Suprapubic skin (tissue), 4 donors: ENCODE measurements at regions not wholly inside any gene's neighbourhood (a gene's known extent, or its start where the extent isn't known, plus 50 kb on each side); places are given as distances from the start of the nearest gene placed in this dataset.
"Not testable (repeated sequence)": the region's sequence is repeated elsewhere in the genome, so short reads cannot be mapped to it uniquely, and the experiment has no call there.

Experiments used
- DNase-seq, 2 donors: peaks; one replicate each; pipeline ENCODE4 v3.0.0-alpha.2; 2019; ENCODE audit warnings: low spot score in 2 of 2
- H3K27ac ChIP-seq: fragments of 200-600 bp; sonication (generic); one replicate; pipeline ENCODE4 v1.5.1; 2019
- H3K27me3 ChIP-seq: fragments of 200-600 bp; sonication (generic); one replicate; pipeline ENCODE4 v1.5.1; 2019
- H3K36me3 ChIP-seq: fragments of 200-600 bp; sonication (generic); one replicate; pipeline ENCODE4 v1.5.1; 2019
- H3K4me1 ChIP-seq: fragments of 200-600 bp; sonication (generic); one replicate; pipeline ENCODE4 v1.5.1; 2019
- H3K4me3 ChIP-seq: fragments of 200-600 bp; sonication (generic); one replicate; pipeline ENCODE4 v1.5.1; 2019; ENCODE audit warnings: mild to moderate bottlenecking
- H3K9me3 ChIP-seq: fragments of 200-600 bp; sonication (generic); one replicate; pipeline ENCODE4 v1.5.1; 2019
- EP300 ChIP-seq: sonication (generic); formaldehyde crosslinking; IDR thresholded peaks from one replicate; pipeline ENCODE4 v1.6.1; 2017; ENCODE audit warnings: antibody characterized with exemption
- POLR2A ChIP-seq, 2 donors: fragments of 450-650 bp; IDR thresholded peaks; one replicate each; pipeline ENCODE4 v1.6.1; 2017; ENCODE audit warnings: antibody characterized with exemption in 2 of 2, mild to moderate bottlenecking in 2 of 2, moderate library complexity in 2 of 2
- POLR2AphosphoS5 ChIP-seq, 3 donors: sonication (generic); formaldehyde crosslinking; IDR thresholded peaks; one replicate each; pipeline ENCODE4 v1.6.1; 2017; ENCODE audit warnings: antibody characterized with exemption in 3 of 3
- WGBS: methylation state at CpG from one replicate; pipeline ENCODE4 v1.1.5; 2018; 5-methylcytosine and 5-hydroxymethylcytosine counted together
- TF ChIP-seq, protein P1 (sequence below), 2 donors: fragments of 200-600 bp in 1 of 2; fragments of 450-650 bp in 1 of 2; sonication (generic) in 1 of 2; IDR thresholded peaks; one replicate each; pipeline ENCODE4 v1.5.1; 2016 to 2019; ENCODE audit warnings: antibody characterized with exemption in 2 of 2, mild to moderate bottlenecking in 1 of 2, moderate library complexity in 1 of 2

DNA sequence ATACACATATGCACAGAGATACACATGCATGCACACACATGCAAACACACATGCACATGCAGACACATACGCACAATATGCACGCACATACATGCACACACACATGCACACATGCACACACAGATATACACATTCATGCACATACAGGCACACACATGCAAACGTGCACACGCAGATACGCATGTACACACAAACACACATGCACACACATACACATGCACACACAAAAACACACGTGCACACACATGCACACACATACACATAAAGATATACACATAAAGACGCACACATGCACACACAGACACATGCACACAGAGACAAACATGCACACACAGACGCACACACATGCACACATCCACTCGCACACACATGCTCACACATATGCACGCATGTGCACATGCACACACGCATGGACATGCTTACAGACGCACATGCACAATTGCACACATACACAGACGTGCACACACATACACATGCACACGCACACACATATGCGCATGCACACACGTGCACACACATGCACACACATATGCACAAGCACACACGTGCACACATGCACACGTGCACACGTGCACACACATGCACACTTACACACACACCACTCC is 145.2 kb downstream of the ADRA2C start:
- H3K4me1 ChIP-seq: peaks cover 2% of the 10 kb centered on the region
- TF ChIP-seq POLR2A (IDR thresholded peaks at IDR 0.05): no peak
- TF ChIP-seq, protein P1, sequence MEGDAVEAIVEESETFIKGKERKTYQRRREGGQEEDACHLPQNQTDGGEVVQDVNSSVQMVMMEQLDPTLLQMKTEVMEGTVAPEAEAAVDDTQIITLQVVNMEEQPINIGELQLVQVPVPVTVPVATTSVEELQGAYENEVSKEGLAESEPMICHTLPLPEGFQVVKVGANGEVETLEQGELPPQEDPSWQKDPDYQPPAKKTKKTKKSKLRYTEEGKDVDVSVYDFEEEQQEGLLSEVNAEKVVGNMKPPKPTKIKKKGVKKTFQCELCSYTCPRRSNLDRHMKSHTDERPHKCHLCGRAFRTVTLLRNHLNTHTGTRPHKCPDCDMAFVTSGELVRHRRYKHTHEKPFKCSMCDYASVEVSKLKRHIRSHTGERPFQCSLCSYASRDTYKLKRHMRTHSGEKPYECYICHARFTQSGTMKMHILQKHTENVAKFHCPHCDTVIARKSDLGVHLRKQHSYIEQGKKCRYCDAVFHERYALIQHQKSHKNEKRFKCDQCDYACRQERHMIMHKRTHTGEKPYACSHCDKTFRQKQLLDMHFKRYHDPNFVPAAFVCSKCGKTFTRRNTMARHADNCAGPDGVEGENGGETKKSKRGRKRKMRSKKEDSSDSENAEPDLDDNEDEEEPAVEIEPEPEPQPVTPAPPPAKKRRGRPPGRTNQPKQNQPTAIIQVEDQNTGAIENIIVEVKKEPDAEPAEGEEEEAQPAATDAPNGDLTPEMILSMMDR (IDR thresholded peaks at IDR 0.05): no peak
- no peak for TF ChIP-seq POLR2AphosphoS5 (IDR thresholded peaks at IDR 0.05)
- TF ChIP-seq EP300: no peak
- WGBS: 82% methylated on average over 19 of the region's 19 CpGs
- H3K36me3 ChIP-seq: no peaks in the 10 kb centered on the region
- H3K27ac ChIP-seq: no peak overlapping the region
- no peaks in the 10 kb centered on the region for H3K27me3 ChIP-seq
- no peak overlapping the region for H3K4me3 ChIP-seq
- no peaks in the 10 kb centered on the region for H3K9me3 ChIP-seq
- no peak for DNase-seq

DNA sequence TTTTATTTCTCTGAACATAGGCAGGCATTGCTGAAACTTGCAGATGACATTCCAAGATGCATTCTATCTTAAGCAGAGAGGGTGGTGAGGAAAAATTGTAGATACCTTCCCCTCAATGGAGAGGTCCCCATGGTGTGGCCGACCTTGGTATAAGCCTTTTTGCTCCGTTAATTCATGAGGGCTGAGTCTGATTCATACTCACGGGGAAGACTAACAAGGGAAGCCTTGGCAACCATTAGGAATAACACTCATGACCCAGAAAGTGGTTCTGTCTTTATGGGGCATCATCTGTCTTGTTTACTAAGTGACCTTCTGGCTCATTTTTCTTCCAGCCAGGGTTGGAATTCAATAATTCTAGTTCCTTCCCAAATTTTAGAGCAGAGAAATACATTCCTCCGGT is 148.3 kb downstream of the ADRA2C start:
- H3K9me3 ChIP-seq, DNase-seq, H3K36me3 ChIP-seq, H3K27me3 ChIP-seq, H3K4me3 ChIP-seq, H3K4me1 ChIP-seq: not testable (repeated sequence)
- H3K27ac ChIP-seq: peak overlapping the region; percentile 8
- 78% methylated on average over 4 of the region's 4 CpGs for WGBS

DNA sequence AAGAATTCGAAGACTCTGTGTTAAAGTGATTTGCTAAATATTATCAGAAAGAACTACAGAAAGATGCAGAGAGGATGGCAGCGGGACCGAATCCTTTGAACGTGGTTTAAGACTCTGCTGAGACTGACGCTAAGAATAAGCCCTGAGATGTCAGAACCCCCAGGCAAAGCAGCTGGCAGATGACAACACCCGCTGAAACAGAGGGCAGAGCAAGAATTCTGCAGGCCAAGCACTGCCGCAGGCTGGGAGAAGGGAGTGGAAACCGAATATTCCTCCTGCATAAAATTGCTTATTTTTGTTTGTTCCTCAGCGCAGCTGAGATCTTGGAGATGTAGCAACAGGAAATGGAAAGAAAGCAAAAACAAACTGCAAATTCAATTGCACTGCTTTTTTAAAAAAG is 153.3 kb downstream of the ADRA2C start:
- DNase-seq, H3K9me3 ChIP-seq, H3K36me3 ChIP-seq, H3K4me3 ChIP-seq, H3K27me3 ChIP-seq, H3K27ac ChIP-seq, H3K4me1 ChIP-seq: not testable (repeated sequence)
- 32% methylated on average over 9 of the region's 9 CpGs for WGBS

DNA sequence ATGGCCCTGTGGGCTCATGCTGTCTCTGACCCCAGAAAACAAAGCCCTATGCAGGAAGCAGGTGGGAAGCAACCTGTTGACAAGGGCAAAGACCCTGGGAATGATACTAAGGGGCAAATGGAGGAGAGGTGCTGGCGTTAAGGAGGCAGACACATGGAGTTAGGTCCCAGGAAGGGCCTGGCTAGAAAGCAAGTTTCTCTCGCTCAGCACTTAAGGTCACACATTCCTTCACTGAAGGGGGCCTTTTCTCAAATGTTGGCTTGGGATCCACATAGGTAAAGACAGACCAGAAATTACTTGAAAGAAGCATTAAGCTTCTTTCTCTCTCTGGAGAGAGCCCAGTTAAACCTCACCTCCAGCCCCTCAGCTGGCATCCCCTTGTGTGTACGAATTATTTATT is 155.7 kb downstream of the ADRA2C start:
- not testable (repeated sequence) for H3K4me3 ChIP-seq, DNase-seq
- WGBS: 92% methylated on average over 3 of the region's 3 CpGs

DNA sequence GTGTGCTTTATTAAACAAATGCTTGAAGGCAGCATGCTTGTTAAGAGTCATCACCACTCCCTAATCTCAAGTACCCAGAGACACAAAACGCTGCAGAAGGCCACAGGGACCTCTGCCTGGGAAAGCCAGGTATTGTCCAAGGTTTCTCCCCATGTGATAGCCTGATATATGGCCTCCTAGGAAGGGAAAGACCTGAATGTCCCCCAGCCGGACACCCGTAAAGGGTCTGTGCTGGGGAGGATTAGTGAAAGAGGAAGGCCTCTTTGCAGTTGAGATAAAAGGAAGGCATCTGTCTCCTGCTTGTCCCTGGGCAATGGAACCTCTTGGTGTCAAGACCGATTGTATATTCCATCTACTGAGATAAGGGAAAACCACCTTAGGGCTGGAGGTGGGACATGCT is 159.7 kb downstream of the ADRA2C start:
- not testable (repeated sequence) for H3K4me1 ChIP-seq, H3K4me3 ChIP-seq, H3K36me3 ChIP-seq, H3K9me3 ChIP-seq, H3K27me3 ChIP-seq, DNase-seq, H3K27ac ChIP-seq
- 59% methylated on average over 4 of the region's 4 CpGs for WGBS

More for the DNA sequence above, 155.7 kb downstream of the ADRA2C start:
- H3K36me3 ChIP-seq, H3K27me3 ChIP-seq, H3K4me1 ChIP-seq, H3K9me3 ChIP-seq, H3K27ac ChIP-seq: not testable (repeated sequence)

DNA sequence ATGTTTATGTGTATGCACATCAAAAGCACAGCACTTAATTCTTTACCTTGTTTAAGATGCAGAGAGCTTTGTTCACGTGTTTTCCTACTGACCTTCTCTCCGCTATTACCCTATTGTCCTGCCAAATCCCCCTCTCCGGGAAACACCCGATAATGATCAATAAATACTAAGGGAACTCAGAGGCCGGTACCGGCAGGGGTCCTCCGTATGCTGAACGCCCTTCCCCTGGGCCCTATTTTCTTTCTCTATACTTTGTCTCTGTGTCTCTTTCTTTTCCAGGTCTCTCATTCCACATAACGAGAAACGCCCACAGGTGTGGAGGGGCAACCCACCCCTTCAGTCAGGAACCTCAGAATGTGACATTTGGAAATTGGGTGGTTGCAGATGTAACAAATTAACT is 160.1 kb downstream of the ADRA2C start:
- H3K9me3 ChIP-seq, H3K27me3 ChIP-seq, H3K27ac ChIP-seq, H3K36me3 ChIP-seq, H3K4me1 ChIP-seq, DNase-seq, H3K4me3 ChIP-seq: not testable (repeated sequence)
- 66% methylated on average over 9 of the region's 10 CpGs for WGBS

DNA sequence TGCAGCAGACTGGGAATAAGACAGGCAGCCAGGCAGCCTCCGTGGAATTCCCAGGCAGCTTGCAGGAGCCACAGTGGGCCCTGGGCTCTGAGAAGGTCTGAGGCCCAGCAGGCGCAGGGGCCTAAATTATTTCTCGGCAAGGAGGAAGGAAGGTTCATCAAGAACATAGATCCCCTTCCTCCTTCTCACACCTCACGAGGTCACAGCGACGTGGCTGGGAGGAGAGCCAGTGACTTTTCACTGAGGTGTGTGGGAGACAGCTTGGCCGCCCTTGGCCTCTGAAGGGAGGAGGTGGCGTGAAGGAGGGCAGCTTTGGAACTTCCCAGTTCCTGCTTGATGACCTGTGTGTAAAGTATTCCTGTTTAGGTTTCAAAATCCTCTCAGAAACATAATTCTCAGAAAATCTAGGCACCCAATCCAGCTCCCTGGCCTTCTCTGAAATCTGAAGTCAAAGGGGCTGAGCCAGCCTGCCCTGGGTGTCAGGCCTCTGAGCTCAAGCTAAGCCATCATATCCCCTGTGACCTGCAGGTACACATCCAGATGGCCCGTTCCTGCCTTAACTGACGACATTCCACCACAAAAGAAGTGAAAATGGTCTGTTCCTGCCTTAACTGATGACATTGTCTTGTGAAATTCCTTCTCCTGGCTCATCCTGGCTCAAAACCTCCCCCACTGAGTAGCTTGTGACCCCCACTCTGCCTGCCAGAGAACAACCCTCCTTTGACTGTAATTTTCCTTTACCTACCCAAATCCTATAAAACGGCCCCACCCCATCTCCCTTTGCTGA is 161.0 kb downstream of the ADRA2C start:
- 74% methylated on average over 11 of the region's 11 CpGs for WGBS
- not testable (repeated sequence) for H3K4me1 ChIP-seq, H3K36me3 ChIP-seq, H3K9me3 ChIP-seq, DNase-seq, H3K27ac ChIP-seq, H3K4me3 ChIP-seq, H3K27me3 ChIP-seq

DNA sequence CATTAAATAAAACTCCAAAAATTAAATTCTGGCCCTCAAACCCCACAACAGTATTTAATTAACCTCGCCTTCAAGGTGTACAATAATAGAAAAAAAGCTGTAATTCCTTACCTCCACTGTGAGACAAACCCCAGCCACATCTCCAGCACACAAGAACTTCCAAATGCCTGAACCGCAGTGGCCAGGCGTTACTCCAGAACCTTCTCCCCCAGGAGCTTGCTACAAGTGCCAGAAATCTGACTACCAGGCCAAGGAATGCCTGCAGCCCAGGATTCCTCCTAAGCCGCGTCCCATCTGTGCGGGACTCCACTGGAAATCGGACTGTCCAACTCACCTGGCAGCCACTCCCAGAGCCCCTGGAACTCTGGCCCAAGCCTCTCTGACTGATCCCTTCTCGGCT is 163.2 kb downstream of the ADRA2C start:
- not testable (repeated sequence) for H3K4me1 ChIP-seq, H3K27ac ChIP-seq, H3K36me3 ChIP-seq, H3K4me3 ChIP-seq, DNase-seq, H3K9me3 ChIP-seq, H3K27me3 ChIP-seq
- 64% methylated on average over 8 of the region's 8 CpGs for WGBS

DNA sequence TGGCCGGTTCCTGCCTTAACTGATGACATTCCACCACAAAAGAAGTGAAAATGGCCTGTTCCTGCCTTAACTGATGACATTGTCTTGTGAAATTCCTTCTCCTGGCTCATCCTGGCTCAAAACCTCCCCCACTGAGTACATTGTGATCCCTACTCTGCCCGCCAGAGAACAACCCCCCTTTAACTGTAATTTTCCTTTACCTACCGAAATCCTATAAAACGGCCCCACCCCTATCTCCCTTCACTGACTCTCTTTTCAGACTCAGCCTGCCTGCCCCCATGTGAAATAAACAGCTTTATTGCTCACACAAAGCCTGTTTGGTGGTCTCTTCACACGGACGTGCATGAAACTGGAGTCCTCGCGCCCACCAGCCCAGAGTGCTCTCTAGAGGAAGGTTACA is 166.5 kb downstream of the ADRA2C start:
- not testable (repeated sequence) for H3K27ac ChIP-seq, H3K4me1 ChIP-seq, DNase-seq, H3K4me3 ChIP-seq, H3K9me3 ChIP-seq, H3K36me3 ChIP-seq, H3K27me3 ChIP-seq
- 76% methylated on average over 8 of the region's 8 CpGs for WGBS

DNA sequence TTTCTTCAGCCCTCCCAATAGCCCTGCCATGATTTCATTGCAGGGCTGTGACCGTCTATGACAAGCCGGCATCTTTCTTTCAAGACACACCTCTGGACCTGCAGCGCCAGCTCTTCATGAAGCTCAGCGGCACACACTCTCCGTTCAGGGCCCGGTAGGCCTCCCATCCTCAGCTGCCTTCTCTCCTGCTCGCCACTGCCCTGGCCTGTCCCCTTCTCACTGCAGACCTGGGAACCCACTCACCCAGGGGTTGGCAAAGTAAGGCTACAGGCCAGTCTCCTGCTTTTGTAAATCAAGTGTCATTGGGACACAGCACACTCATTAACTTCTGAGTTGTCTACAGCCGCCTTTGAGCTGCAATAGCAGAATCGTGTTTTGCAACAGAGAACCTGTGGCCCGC is 169.2 kb downstream of the ADRA2C start:
- 93% methylated on average over 10 of the region's 10 CpGs for WGBS
- not testable (repeated sequence) for H3K4me1 ChIP-seq, H3K4me3 ChIP-seq, DNase-seq, H3K27ac ChIP-seq, H3K27me3 ChIP-seq, H3K9me3 ChIP-seq, H3K36me3 ChIP-seq
